ENCODE measurements at regions not wholly inside any gene's neighbourhood (a gene's known extent, or its start where the extent isn't known, plus 50 kb on each side); places are given as distances from the start of the nearest gene placed in this dataset.

DNA sequence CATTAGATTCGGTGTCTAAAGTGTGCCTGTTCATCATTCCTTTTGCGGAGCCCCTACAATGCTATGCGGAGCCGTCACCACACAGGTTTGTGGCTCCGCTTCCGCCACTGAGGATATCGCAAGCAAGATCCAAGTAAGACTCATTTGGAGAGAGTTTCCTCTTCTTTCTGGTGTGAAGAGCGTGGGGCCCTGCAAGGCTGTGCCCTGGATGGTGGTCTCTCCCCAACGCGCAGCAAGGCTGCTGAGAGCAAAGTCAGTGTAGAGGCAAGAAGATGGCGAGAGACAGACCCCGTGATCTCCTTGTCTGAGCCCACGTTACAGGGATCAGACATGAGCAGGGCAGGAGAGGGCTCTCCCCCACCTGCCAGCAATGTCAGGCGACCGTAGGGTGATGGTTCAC lies 96.3 kb upstream of the AFDN start:
- TF ChIP-seq POLR2A (IDR thresholded peaks at IDR 0.05), result no peak
- TF ChIP-seq, protein P1, sequence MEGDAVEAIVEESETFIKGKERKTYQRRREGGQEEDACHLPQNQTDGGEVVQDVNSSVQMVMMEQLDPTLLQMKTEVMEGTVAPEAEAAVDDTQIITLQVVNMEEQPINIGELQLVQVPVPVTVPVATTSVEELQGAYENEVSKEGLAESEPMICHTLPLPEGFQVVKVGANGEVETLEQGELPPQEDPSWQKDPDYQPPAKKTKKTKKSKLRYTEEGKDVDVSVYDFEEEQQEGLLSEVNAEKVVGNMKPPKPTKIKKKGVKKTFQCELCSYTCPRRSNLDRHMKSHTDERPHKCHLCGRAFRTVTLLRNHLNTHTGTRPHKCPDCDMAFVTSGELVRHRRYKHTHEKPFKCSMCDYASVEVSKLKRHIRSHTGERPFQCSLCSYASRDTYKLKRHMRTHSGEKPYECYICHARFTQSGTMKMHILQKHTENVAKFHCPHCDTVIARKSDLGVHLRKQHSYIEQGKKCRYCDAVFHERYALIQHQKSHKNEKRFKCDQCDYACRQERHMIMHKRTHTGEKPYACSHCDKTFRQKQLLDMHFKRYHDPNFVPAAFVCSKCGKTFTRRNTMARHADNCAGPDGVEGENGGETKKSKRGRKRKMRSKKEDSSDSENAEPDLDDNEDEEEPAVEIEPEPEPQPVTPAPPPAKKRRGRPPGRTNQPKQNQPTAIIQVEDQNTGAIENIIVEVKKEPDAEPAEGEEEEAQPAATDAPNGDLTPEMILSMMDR (IDR thresholded peaks at IDR 0.05), result no peak

Measured in thyroid gland (tissue), 4 donors.